ENCODE measurements at regions not wholly inside any gene's neighbourhood (a gene's known extent, or its start where the extent isn't known, plus 50 kb on each side); places are given as distances from the start of the nearest gene placed in this dataset.
"Not testable (repeated sequence)": the region's sequence is repeated elsewhere in the genome, so short reads cannot be mapped to it uniquely, and the experiment has no call there.

GRCh38 chr9:63774369-63775091, 1510.5 kb downstream of the FOXD4L5 start:
- H3K27ac ChIP-seq (ENCODE audit: insufficient read depth, low read length); H4K8ac ChIP-seq (ENCODE audit: low read depth in 2 of 2, low read length in 2 of 2); BruUV-seq (replicated peaks); dilution Hi-C loops (cut with HindIII; ENCODE audit: low sequenced_read_pairs, unreplicated experiment); in situ Hi-C loops (cut with MboI; ENCODE audit: low sequenced_read_pairs); H3K4me1 ChIP-seq (ENCODE audit: control insufficient read depth, insufficient read depth, low read length); H2AK5ac ChIP-seq (ENCODE audit: low read depth, low read length); H3K4me3 ChIP-seq (ENCODE audit: insufficient read depth, low read depth, low read length); H2BK120ac ChIP-seq (ENCODE audit: low read depth, low read length); ATAC-seq (ENCODE audit: low read depth); H2BK5ac ChIP-seq (ENCODE audit: low read depth, low read length, poor library complexity, severe bottlenecking); H2BK15ac ChIP-seq (ENCODE audit: low read depth, low read length); DNase-seq; H3K36me3 ChIP-seq (ENCODE audit: control insufficient read depth, insufficient read depth, low read length); H3K9me1 ChIP-seq (ENCODE audit: insufficient read depth, low read length); H2AFZ ChIP-seq (replicated peaks; ENCODE audit: low read length, poor library complexity); H3K14ac ChIP-seq (replicated peaks; ENCODE audit: low read depth, low read length); H2BK20ac ChIP-seq (ENCODE audit: low read depth, low read length); H3K27me3 ChIP-seq (ENCODE audit: control insufficient read depth, insufficient read depth, low read length); H3K4ac ChIP-seq (ENCODE audit: low read depth, low read length); H3K4me2 ChIP-seq (ENCODE audit: low read depth, low read length); POLR2A ChIA-PET (ENCODE audit: unreplicated experiment); H2AK9ac ChIP-seq (replicated peaks; ENCODE audit: low read depth, low read length, poor library complexity); H3K9me3 ChIP-seq (ENCODE audit: control insufficient read depth, insufficient read depth, low read length); H3K79me1 ChIP-seq (ENCODE audit: low read depth in 1 of 2, low read length in 2 of 2); H4K20me1 ChIP-seq (ENCODE audit: insufficient read depth, low read length); H3K56ac ChIP-seq (ENCODE audit: extremely low read depth, insufficient read depth, low read length); H3K18ac ChIP-seq (ENCODE audit: low read depth, low read length); H3K9ac ChIP-seq (ENCODE audit: low read depth, low read length); H3K23ac ChIP-seq (ENCODE audit: low read depth, low read length); H4K91ac ChIP-seq (ENCODE audit: insufficient read depth, low read depth, low read length); CTCF ChIA-PET; intact Hi-C loops (cut with micrococcal nuclease); H4K5ac ChIP-seq (ENCODE audit: low read depth, low read length): not testable (repeated sequence)
- WGBS, 2 experiments (ENCODE audit: extremely low coverage in 2 of 2, insufficient read length in 1 of 2) = no CpG with 5 or more reads among the region's 15 CpGs

- BruUV-seq (replicated peaks); H2AFZ ChIP-seq (replicated peaks; ENCODE audit: low read length, poor library complexity); H3K14ac ChIP-seq (replicated peaks; ENCODE audit: low read depth, low read length); H2BK120ac ChIP-seq (ENCODE audit: low read depth, low read length); H3K18ac ChIP-seq (ENCODE audit: low read depth, low read length); H4K91ac ChIP-seq (ENCODE audit: insufficient read depth, low read depth, low read length); H3K4me3 ChIP-seq (ENCODE audit: insufficient read depth, low read depth, low read length); intact Hi-C loops (cut with micrococcal nuclease); POLR2A ChIA-PET (ENCODE audit: unreplicated experiment); H3K23ac ChIP-seq (ENCODE audit: low read depth, low read length); DNase-seq; H2BK15ac ChIP-seq (ENCODE audit: low read depth, low read length); ATAC-seq (ENCODE audit: low read depth); H3K4me1 ChIP-seq (ENCODE audit: control insufficient read depth, insufficient read depth, low read length); H2BK20ac ChIP-seq (ENCODE audit: low read depth, low read length); H3K9me1 ChIP-seq (ENCODE audit: insufficient read depth, low read length); H4K8ac ChIP-seq (ENCODE audit: low read depth in 2 of 2, low read length in 2 of 2); H3K27me3 ChIP-seq (ENCODE audit: control insufficient read depth, insufficient read depth, low read length); H3K4me2 ChIP-seq (ENCODE audit: low read depth, low read length); H3K9me3 ChIP-seq (ENCODE audit: control insufficient read depth, insufficient read depth, low read length); H3K27ac ChIP-seq (ENCODE audit: insufficient read depth, low read length); H2AK5ac ChIP-seq (ENCODE audit: low read depth, low read length); H3K4ac ChIP-seq (ENCODE audit: low read depth, low read length); in situ Hi-C loops (cut with MboI; ENCODE audit: low sequenced_read_pairs); H4K5ac ChIP-seq (ENCODE audit: low read depth, low read length); H3K56ac ChIP-seq (ENCODE audit: extremely low read depth, insufficient read depth, low read length); CTCF ChIA-PET; dilution Hi-C loops (cut with HindIII; ENCODE audit: low sequenced_read_pairs, unreplicated experiment); H4K20me1 ChIP-seq (ENCODE audit: insufficient read depth, low read length); H3K79me1 ChIP-seq (ENCODE audit: low read depth in 1 of 2, low read length in 2 of 2); H2AK9ac ChIP-seq (replicated peaks; ENCODE audit: low read depth, low read length, poor library complexity); H3K9ac ChIP-seq (ENCODE audit: low read depth, low read length); H2BK5ac ChIP-seq (ENCODE audit: low read depth, low read length, poor library complexity, severe bottlenecking); H3K36me3 ChIP-seq (ENCODE audit: control insufficient read depth, insufficient read depth, low read length): not testable (repeated sequence)
- WGBS, 2 experiments (ENCODE audit: extremely low coverage in 2 of 2, insufficient read length in 1 of 2) = no CpG with 5 or more reads among the region's 13 CpGs
Observed at GRCh38 chr9:63762230-63762629, 1522.8 kb downstream of the FOXD4L5 start.
